CD4-positive, alpha-beta memory T cell (primary cell): ENCODE measurements at regions not wholly inside any gene's neighbourhood (a gene's known extent, or its start where the extent isn't known, plus 50 kb on each side); places are given as distances from the start of the nearest gene placed in this dataset.
A peak's percentile ranks its signal among the peaks of the same experiment; 100 is the strongest.

Experiments
- CTCF ChIA-PET: fragments of 350-600 bp; sonication (Branson Sonifier 250); formaldehyde crosslinking; loops from one replicate; lab custom pipeline; 2021; ENCODE audit warnings: inconsistent platforms; ENCODE audit not compliant: partially characterized antibody; lab: Charles Lee
- POLR2A ChIA-PET: fragments of 350-600 bp; sonication (Branson Sonifier 250); formaldehyde crosslinking; loops from one replicate; lab custom pipeline; 2021; ENCODE audit not compliant: partially characterized antibody; lab: Charles Lee
- DNase-seq, 5 donors: peaks; one replicate each; pipeline versions ENCODE4 v3.0.0 to v3.0.0-alpha.2; 2020 to 2022; ENCODE audit warnings: mixed read lengths in 1 of 5
- H3K27ac ChIP-seq: one replicate; pipeline ENCODE4 v1.7.0; 2013; ENCODE audit warnings: low read depth, low read length
- H3K27me3 ChIP-seq: 2 replicates; pipeline ENCODE4 v1.7.0; 2013; ENCODE audit warnings: mild to moderate bottlenecking, low read length, moderate library complexity; ENCODE audit not compliant: insufficient read depth
- H3K36me3 ChIP-seq: 2 replicates; pipeline ENCODE4 v1.7.0; 2013; ENCODE audit warnings: mild to moderate bottlenecking, low read length, moderate library complexity; ENCODE audit not compliant: insufficient read depth
- H3K4me1 ChIP-seq: 2 replicates; pipeline ENCODE4 v1.7.0; 2013; ENCODE audit warnings: mild to moderate bottlenecking, low read length, moderate library complexity; ENCODE audit not compliant: insufficient read depth
- H3K4me3 ChIP-seq, 2 donors: one replicate each; pipeline ENCODE4 v1.7.0; 2013; ENCODE audit warnings: low read length in 2 of 2, mild to moderate bottlenecking in 1 of 2
- H3K9me3 ChIP-seq, 2 donors: one replicate each; pipeline ENCODE4 v1.7.0; 2013; ENCODE audit warnings: low read length in 2 of 2, control low read depth in 1 of 2; ENCODE audit not compliant: control insufficient read depth in 1 of 2
- H3K27ac Mint-ChIP-seq, 7 donors: one replicate each; pipeline ENCODE4 v1.8.0; 2020 to 2021; ENCODE audit warnings: mixed read lengths in 7 of 7, mild to moderate bottlenecking in 6 of 7, inconsistent platforms in 3 of 7, moderate library complexity in 3 of 7
- H3K27me3 Mint-ChIP-seq, 2 donors: one replicate each; pipeline ENCODE4 v1.8.0; 2020 to 2021; ENCODE audit warnings: mixed read lengths in 2 of 2
- H3K36me3 Mint-ChIP-seq, 2 donors: one replicate each; pipeline ENCODE4 v1.8.0; 2020 to 2021; ENCODE audit warnings: mixed read lengths in 2 of 2, inconsistent platforms in 1 of 2, mild to moderate bottlenecking in 1 of 2
- H3K4me1 Mint-ChIP-seq, 4 donors: one replicate each; pipeline ENCODE4 v1.8.0; 2020 to 2021; ENCODE audit warnings: mixed read lengths in 4 of 4, mild to moderate bottlenecking in 1 of 4
- H3K4me3 Mint-ChIP-seq, 8 donors: one replicate each; pipeline ENCODE4 v1.8.0; 2020 to 2021; ENCODE audit warnings: mixed read lengths in 8 of 8, mild to moderate bottlenecking in 7 of 8, moderate library complexity in 6 of 8, inconsistent platforms in 3 of 8
- H3K9me3 Mint-ChIP-seq, 8 donors: one replicate each; pipeline ENCODE4 v1.8.0; 2020 to 2021; ENCODE audit warnings: mixed read lengths in 8 of 8, mild to moderate bottlenecking in 5 of 8, inconsistent platforms in 3 of 8, moderate library complexity in 1 of 8
- intact Hi-C: fragments of 100-400 bp; cut with micrococcal nuclease; formaldehyde crosslinking; loops from one replicate; pipeline ENCODE4 v1.15.1; 2023

DNA sequence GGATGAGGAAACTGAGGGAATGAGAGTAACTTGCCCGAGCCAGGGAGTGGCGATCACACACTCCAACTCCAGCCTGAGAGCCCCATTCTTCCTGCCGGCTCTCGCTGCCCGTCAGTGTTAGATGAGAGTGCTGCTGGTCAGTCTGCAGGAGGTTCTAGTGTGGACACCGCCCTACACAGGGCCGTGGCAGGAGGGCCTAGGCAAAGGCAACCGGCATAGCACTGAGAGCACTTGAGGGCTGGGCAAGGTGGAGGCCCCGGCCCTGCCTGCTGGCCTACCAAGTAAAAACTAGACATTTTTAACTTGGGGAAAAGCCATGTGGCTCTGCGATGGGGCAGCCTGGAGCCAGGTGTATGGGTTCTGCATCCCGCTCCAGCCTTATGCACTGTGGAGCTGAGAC, 354.8 kb downstream of the SEC14L1 start:
- Mint-ChIP-seq H3K36me3 (peaks cover 24 to 49% of the 10 kb centered on the region in 2 donors), H3K4me1 (peaks cover 8 to 38% (median 17%) of the 10 kb centered on the region in 4 donors), H3K27ac (peak overlapping the region in 5 of 7 donors; percentile 57 to 94 (median 90)), H3K27me3 (no peaks in the 10 kb centered on the region), H3K4me3 (no peak overlapping the region), H3K9me3 (no peaks in the 10 kb centered on the region)
- ChIA-PET CTCF (interaction anchor here (0.7 to 9.8 kb wide), 20 partner anchors 13 to 831 kb away, joined by 3 to 144 read pairs (median 6); no protein-coding TSS in a partner anchor), POLR2A (interaction anchor here (0.7 to 8.4 kb wide), 17 partner anchors 14 to 170 kb away, joined by 3 to 74 read pairs (median 10); no protein-coding TSS in a partner anchor)
- no peaks in the 10 kb centered on the region for H3K27me3 ChIP-seq
- DNase-seq: no peak
- H3K4me1 ChIP-seq: peaks cover 34% of the 10 kb centered on the region
- H3K36me3 ChIP-seq: peaks cover 72% of the 10 kb centered on the region
- no peak overlapping the region for H3K4me3 ChIP-seq
- intact Hi-C loops: loop anchor here (1.0 kb wide), 3 partner anchors 65 to 113 kb away; no protein-coding TSS in a partner anchor
- H3K9me3 ChIP-seq: no peaks in the 10 kb centered on the region
- peak overlapping the region; percentile 10 for H3K27ac ChIP-seq

DNA sequence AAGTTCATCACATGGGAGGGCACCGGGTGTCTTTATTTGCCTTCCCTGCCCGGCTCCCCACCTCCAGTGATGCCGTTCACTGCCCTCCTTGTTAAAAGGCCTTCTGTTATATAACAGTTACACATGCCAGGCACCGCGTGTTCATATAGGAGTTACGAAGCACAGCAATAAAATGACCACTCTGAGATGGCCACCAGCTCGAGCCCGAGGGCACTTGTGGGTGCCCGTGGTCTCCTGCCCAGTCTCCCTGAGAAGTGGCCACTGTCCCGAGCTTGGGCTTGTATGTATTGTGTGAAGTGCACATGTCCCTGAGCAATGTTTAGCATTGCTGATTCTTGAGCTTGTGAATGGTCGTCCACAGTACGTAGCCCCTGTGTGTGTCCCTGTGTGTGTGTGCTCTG, 355.6 kb downstream of the SEC14L1 start:
- intact Hi-C loops: no loop called here

DNA sequence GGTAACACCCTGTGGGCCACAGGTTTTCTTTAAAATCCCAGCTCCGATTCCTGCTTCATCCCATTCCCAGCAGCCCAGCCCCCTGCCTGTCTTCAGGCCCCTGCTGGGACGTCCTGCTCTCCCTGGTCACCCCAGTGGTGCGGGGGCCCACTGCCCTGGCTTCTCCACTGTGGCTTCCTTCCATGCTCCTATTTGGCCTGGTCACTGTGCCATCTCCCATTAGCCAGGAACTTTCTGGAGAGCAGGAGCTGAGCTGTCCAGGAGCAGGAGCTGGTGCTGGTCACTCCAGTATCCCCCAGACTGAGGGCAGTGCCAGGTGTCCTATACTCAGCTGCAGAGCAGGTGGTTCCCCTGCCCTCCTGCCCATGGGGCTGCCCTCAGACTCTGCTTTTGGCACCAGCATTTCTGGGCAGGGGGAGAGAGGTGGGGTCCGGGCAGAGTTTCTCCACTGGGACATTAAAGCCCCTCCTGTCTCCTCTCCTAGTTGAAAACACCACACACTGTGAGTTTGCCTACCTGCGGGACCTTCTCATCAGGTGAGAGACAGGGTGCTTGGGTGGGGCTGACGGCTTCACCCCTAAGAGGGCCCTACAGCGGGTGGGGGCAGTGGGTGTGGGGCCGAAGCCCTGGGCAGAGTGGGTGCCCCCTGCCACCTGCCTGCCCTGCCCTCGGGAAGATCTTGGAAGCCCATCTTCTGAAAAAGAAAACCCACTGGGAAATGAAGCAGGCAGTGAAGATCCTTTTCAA, 356.2 kb downstream of the SEC14L1 start:
- peaks cover 30 to 55% of the 10 kb centered on the region in 2 donors for H3K36me3 Mint-ChIP-seq
- CTCF ChIA-PET: interaction anchor here (2.5 to 9.8 kb wide), 3 partner anchors 66 to 167 kb away, joined by 18 to 144 read pairs (median 47); no protein-coding TSS in a partner anchor
- H3K27ac Mint-ChIP-seq: peak overlapping the region in 2 of 7 donors; percentile 15 to 18
- intact Hi-C loops: no loop called here
- Histone ChIP-seq H3K36me3 (peaks cover 72% of the 10 kb centered on the region), H3K9me3 (no peaks in the 10 kb centered on the region), H3K4me1 (peaks cover 23% of the 10 kb centered on the region), H3K4me3 (no peak overlapping the region), H3K27me3 (no peaks in the 10 kb centered on the region), H3K27ac (no peak overlapping the region)
- no peaks in the 10 kb centered on the region for H3K27me3 Mint-ChIP-seq
- H3K4me3 Mint-ChIP-seq: no peak overlapping the region
- peaks cover 0 to 2% (median 0%) of the 10 kb centered on the region in 8 donors for H3K9me3 Mint-ChIP-seq
- H3K4me1 Mint-ChIP-seq: peaks cover 7 to 27% (median 13%) of the 10 kb centered on the region in 4 donors
- POLR2A ChIA-PET: interaction anchor here (0.6 to 2.9 kb wide), 8 partner anchors 9 to 165 kb away, joined by 3 to 27 read pairs (median 4); no protein-coding TSS in a partner anchor
- no peak for DNase-seq

More for the DNA sequence above, 355.6 kb downstream of the SEC14L1 start:
- H3K36me3 Mint-ChIP-seq: peaks cover 28 to 52% of the 10 kb centered on the region in 2 donors
- peaks cover 8 to 30% (median 16%) of the 10 kb centered on the region in 4 donors for H3K4me1 Mint-ChIP-seq
- H3K4me1 ChIP-seq: peaks cover 26% of the 10 kb centered on the region
- H3K9me3 Mint-ChIP-seq: no peaks in the 10 kb centered on the region
- no peaks in the 10 kb centered on the region for H3K9me3 ChIP-seq
- no peak overlapping the region for H3K4me3 ChIP-seq
- H3K4me3 Mint-ChIP-seq: no peak overlapping the region
- H3K36me3 ChIP-seq: peaks cover 67% of the 10 kb centered on the region
- H3K27me3 Mint-ChIP-seq: no peaks in the 10 kb centered on the region
- H3K27ac ChIP-seq: no peak overlapping the region
- ChIA-PET CTCF (interaction anchor here (0.7 to 9.8 kb wide), 4 partner anchors 66 to 830 kb away, joined by 3 to 144 read pairs (median 32); no protein-coding TSS in a partner anchor), POLR2A (interaction anchor here (0.7 to 2.9 kb wide), 9 partner anchors 9 to 164 kb away, joined by 3 to 38 read pairs (median 7); no protein-coding TSS in a partner anchor)
- no peak for DNase-seq
- peak overlapping the region in 2 of 7 donors; percentile 15 to 59 for H3K27ac Mint-ChIP-seq
- H3K27me3 ChIP-seq: no peaks in the 10 kb centered on the region

DNA sequence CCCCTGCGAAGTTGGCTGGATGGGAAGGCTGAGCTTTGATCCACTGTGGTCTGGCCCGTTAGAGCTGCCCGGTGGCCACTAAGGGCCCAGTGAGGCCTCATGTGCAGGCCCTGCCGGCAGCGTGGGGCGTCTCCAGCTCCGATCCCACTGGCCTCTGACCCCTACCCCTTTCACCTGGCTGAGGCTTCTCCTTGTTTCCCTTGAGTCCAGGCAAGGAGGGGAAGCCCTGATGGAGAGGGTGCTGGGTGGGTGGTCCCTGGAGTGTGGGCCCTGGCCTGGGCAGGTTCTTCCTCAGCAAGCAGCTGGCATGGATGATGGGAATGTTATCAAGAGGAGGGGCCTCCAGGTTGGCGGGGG, 356.8 kb downstream of the SEC14L1 start:
- H3K27ac Mint-ChIP-seq: no peak overlapping the region
- CTCF ChIA-PET: interaction anchor here (2.5 to 9.8 kb wide), 3 partner anchors 67 to 167 kb away, joined by 18 to 144 read pairs (median 47); no protein-coding TSS in a partner anchor

DNA sequence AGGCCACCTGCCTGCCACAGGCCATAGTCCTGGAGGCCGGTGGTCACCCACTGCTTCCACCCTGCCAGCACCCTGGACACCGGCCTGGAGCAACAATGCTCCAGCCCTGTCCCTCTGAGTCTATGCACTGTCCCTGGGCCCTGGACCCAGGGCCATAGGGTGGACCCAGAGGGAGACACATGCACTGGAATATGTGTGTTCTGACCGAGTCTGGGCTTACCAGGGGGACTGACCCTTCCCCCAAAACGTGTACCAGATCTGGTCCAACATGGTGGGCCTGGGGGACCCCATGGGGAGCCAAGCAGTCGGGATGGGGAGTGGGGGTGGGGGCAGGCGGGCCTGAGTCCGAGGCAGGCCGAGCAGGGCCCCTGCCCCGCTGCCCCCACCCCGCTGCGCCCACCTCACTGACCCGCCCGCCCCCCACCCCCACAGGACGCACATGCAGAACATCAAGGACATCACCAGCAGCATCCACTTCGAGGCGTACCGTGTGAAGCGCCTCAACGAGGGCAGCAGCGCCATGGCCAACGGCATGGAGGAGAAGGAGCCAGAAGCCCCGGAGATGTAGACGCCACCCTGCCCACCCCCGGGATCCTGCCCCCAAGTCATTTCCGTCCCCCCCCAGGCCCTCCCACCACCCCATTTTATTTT, 357.4 kb downstream of the SEC14L1 start:
- intact Hi-C loops: no loop called here
- ChIA-PET POLR2A (interaction anchor here (0.6 to 1.9 kb wide), 3 partner anchors 69 to 122 kb away, joined by 3 to 7 read pairs (median 6); no protein-coding TSS in a partner anchor), CTCF (interaction anchor here (2.5 to 9.8 kb wide), 3 partner anchors 67 to 168 kb away, joined by 18 to 144 read pairs (median 47); no protein-coding TSS in a partner anchor)
- no peak overlapping the region for H3K27ac Mint-ChIP-seq
- Histone ChIP-seq H3K27me3 (no peaks in the 10 kb centered on the region), H3K4me3 (no peak overlapping the region), H3K9me3 (no peaks in the 10 kb centered on the region), H3K27ac (no peak overlapping the region), H3K4me1 (peaks cover 17% of the 10 kb centered on the region), H3K36me3 (peaks cover 62% of the 10 kb centered on the region)
- DNase-seq: no peak
- peaks cover 30 to 47% of the 10 kb centered on the region in 2 donors for H3K36me3 Mint-ChIP-seq
- H3K9me3 Mint-ChIP-seq: peaks cover 0 to 6% (median 0%) of the 10 kb centered on the region in 8 donors
- no peaks in the 10 kb centered on the region for H3K27me3 Mint-ChIP-seq
- no peak overlapping the region for H3K4me3 Mint-ChIP-seq
- H3K4me1 Mint-ChIP-seq: peaks cover 5 to 20% (median 10%) of the 10 kb centered on the region in 4 donors

More for the DNA sequence above, 356.8 kb downstream of the SEC14L1 start:
- peaks cover 19% of the 10 kb centered on the region for H3K4me1 ChIP-seq
- Mint-ChIP-seq H3K9me3 (peaks cover 0 to 6% (median 0%) of the 10 kb centered on the region in 8 donors), H3K27me3 (no peaks in the 10 kb centered on the region), H3K4me1 (peaks cover 5 to 21% (median 10%) of the 10 kb centered on the region in 4 donors), H3K36me3 (peaks cover 30 to 50% of the 10 kb centered on the region in 2 donors), H3K4me3 (no peak overlapping the region)
- no peaks in the 10 kb centered on the region for H3K9me3 ChIP-seq
- H3K4me3 ChIP-seq: no peak overlapping the region
- no peak overlapping the region for H3K27ac ChIP-seq
- no peak for DNase-seq
- H3K27me3 ChIP-seq: no peaks in the 10 kb centered on the region
- intact Hi-C loops: no loop called here
- POLR2A ChIA-PET: interaction anchor here (0.6 to 1.9 kb wide), 5 partner anchors 68 to 122 kb away, joined by 3 to 7 read pairs (median 4); no protein-coding TSS in a partner anchor
- peaks cover 67% of the 10 kb centered on the region for H3K36me3 ChIP-seq

DNA sequence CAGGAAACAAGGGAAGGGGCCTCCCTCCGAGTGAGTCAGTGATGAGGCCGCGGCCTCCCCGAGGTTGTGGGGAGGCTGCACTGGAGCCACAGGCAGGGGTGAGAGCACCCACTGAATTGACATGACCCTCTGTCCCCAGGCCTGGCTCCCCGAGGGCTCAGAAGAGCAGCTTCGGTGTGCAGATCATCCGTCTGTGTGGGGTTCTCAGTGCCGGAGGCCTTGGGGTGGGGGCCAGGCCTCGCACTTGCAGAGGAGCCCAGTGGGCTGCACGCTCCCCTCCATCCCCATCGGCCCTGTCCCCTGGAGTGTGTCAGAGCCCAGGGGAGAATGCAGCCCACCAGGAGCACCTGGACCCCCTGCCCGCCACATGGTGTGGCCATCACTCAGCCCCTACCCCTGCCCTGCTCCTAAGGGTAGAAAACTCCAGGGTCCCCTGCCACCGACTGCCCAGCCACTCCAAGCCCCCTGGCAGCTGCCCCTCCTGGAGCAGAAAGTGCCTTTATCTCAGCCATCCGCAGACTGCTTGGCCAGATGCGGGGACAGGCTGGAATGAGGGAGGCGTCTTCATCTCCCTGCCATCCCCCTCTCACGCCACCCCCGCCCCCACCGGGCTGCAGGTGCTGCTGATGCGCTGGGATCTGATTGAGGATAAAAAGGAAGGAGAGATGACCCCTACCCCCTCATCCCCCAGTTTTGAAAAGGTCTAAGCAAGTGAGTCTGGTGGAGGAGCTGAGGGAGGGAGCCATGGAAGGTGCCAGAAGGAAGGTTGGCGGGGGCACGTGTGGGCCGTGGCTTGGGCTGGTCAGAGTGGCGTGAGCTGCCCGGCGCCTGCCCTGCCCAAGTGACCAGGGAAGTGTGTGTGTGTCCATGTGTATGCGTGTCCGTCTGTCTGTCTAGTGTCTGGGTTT, 358.3 kb downstream of the SEC14L1 start:
- Histone ChIP-seq H3K9me3 (no peaks in the 10 kb centered on the region), H3K4me1 (peaks cover 15% of the 10 kb centered on the region), H3K27ac (no peak overlapping the region), H3K36me3 (peaks cover 56% of the 10 kb centered on the region), H3K27me3 (no peaks in the 10 kb centered on the region), H3K4me3 (no peak overlapping the region)
- CTCF ChIA-PET: no interaction called here
- POLR2A ChIA-PET: interaction anchor here (0.8 to 1.0 kb wide), 4 partner anchors 9 to 167 kb away, joined by 3 to 7 read pairs (median 4); no protein-coding TSS in a partner anchor
- H3K27me3 Mint-ChIP-seq: no peaks in the 10 kb centered on the region
- H3K36me3 Mint-ChIP-seq: peaks cover 27 to 39% of the 10 kb centered on the region in 2 donors
- H3K27ac Mint-ChIP-seq: peak overlapping the region in 3 of 7 donors; percentile 8 to 70 (median 42)
- intact Hi-C loops: no loop called here
- no peak for DNase-seq
- no peak overlapping the region for H3K4me3 Mint-ChIP-seq
- H3K9me3 Mint-ChIP-seq: peaks cover 0 to 6% (median 0%) of the 10 kb centered on the region in 8 donors
- H3K4me1 Mint-ChIP-seq: peaks cover 5 to 13% (median 8%) of the 10 kb centered on the region in 4 donors
